CD4-positive, CD25-positive, alpha-beta regulatory T cell (primary cell): ENCODE measurements at regions not wholly inside any gene's neighbourhood (a gene's known extent, or its start where the extent isn't known, plus 50 kb on each side); places are given as distances from the start of the nearest gene placed in this dataset.

Experiments used
- ATAC-seq, 2 donors: fragments of 150-1000 bp; cut with Tn5 transposase; one replicate each; pipeline ENCODE4 v1.10.0; 2021; ENCODE audit warnings: low read depth in 2 of 2, moderate number of reproducible peaks in 2 of 2, moderate library complexity in 1 of 2
- DNase-seq, 3 donors: peaks; one replicate each; pipeline versions ENCODE4 v3.0.0 to v3.0.0-alpha.2; 2012 to 2022; ENCODE audit warnings: mixed read lengths in 1 of 3
- H3K27ac ChIP-seq: one replicate; pipeline ENCODE4 v1.7.0; 2013; ENCODE audit warnings: mild to moderate bottlenecking, low read length; ENCODE audit not compliant: insufficient read depth, poor library complexity, severe bottlenecking
- H3K27me3 ChIP-seq: one replicate; pipeline ENCODE4 v1.7.0; 2013; ENCODE audit warnings: low read length; ENCODE audit not compliant: control insufficient read depth, insufficient read depth
- H3K36me3 ChIP-seq: one replicate; pipeline ENCODE4 v1.7.0; 2013; ENCODE audit warnings: mild to moderate bottlenecking, low read length, moderate library complexity; ENCODE audit not compliant: control insufficient read depth, insufficient read depth
- H3K4me1 ChIP-seq: 2 replicates; pipeline ENCODE4 v1.7.0; 2013; ENCODE audit warnings: mild to moderate bottlenecking, low read length; ENCODE audit not compliant: insufficient read depth, control insufficient read depth, poor library complexity, severe bottlenecking
- H3K4me3 ChIP-seq: one replicate; pipeline ENCODE4 v1.7.0; 2013; ENCODE audit warnings: low read depth, mild to moderate bottlenecking, low read length, moderate library complexity
- H3K9me3 ChIP-seq, 2 experiments: 1 replicate in 1 of 2; 2 replicates in 1 of 2; pipeline ENCODE4 v1.7.0; 2013; ENCODE audit warnings: low read length in 2 of 2, mild to moderate bottlenecking in 1 of 2, moderate library complexity in 1 of 2; ENCODE audit not compliant: control insufficient read depth in 2 of 2
- H3K27ac Mint-ChIP-seq, 3 donors: one replicate each; pipeline ENCODE4 v1.8.0; 2020 to 2022; ENCODE audit warnings: mild to moderate bottlenecking in 3 of 3, mixed read lengths in 3 of 3, moderate library complexity in 2 of 3
- H3K27me3 Mint-ChIP-seq: one replicate; pipeline ENCODE4 v1.8.0; 2022; ENCODE audit warnings: mild to moderate bottlenecking, mixed read lengths
- H3K36me3 Mint-ChIP-seq: one replicate; pipeline ENCODE4 v1.8.0; 2020; ENCODE audit warnings: mixed read lengths
- H3K4me1 Mint-ChIP-seq, 4 donors: one replicate each; pipeline ENCODE4 v1.8.0; 2020 to 2022; ENCODE audit warnings: mixed read lengths in 4 of 4, mild to moderate bottlenecking in 1 of 4
- H3K4me3 Mint-ChIP-seq, 4 donors: one replicate each; pipeline ENCODE4 v1.8.0; 2020 to 2022; ENCODE audit warnings: mild to moderate bottlenecking in 4 of 4, mixed read lengths in 4 of 4, moderate library complexity in 3 of 4
- H3K9me3 Mint-ChIP-seq, 7 donors: one replicate each; pipeline ENCODE4 v1.8.0; 2020 to 2022; ENCODE audit warnings: mixed read lengths in 7 of 7, mild to moderate bottlenecking in 3 of 7, moderate library complexity in 2 of 7

GRCh38 chr10:78613132-78613531, 455.6 kb upstream of the ZMIZ1 start:
- DNase-seq (no peak), ATAC-seq (no peak)
- Histone ChIP-seq H3K9me3 (peaks cover 13 to 16% of the 10 kb centered on the region in 2 experiments), H3K27ac (no peak overlapping the region), H3K36me3 (no peaks in the 10 kb centered on the region), H3K4me1 (no peaks in the 10 kb centered on the region), H3K4me3 (no peak overlapping the region), H3K27me3 (peaks cover 5% of the 10 kb centered on the region)
- Mint-ChIP-seq H3K27ac (no peak overlapping the region), H3K27me3 (peaks cover 2% of the 10 kb centered on the region), H3K36me3 (no peaks in the 10 kb centered on the region), H3K9me3 (peaks cover 0 to 18% (median 4%) of the 10 kb centered on the region in 7 donors), H3K4me3 (no peak overlapping the region), H3K4me1 (no peaks in the 10 kb centered on the region)

GRCh38 chr10:78614267-78614666, 454.5 kb upstream of the ZMIZ1 start:
- Mint-ChIP-seq H3K27me3 (no peaks in the 10 kb centered on the region), H3K4me1 (no peaks in the 10 kb centered on the region), H3K4me3 (no peak overlapping the region), H3K27ac (no peak overlapping the region), H3K9me3 (peaks cover 0 to 12% (median 4%) of the 10 kb centered on the region in 7 donors), H3K36me3 (no peaks in the 10 kb centered on the region)
- DNase-seq (no peak), ATAC-seq (no peak)
- H3K4me3 ChIP-seq, result no peak overlapping the region
- no peaks in the 10 kb centered on the region for H3K4me1 ChIP-seq
- no peaks in the 10 kb centered on the region for H3K36me3 ChIP-seq
- H3K9me3 ChIP-seq, result peaks cover 8 to 11% of the 10 kb centered on the region in 2 experiments
- H3K27me3 ChIP-seq, result peaks cover 5% of the 10 kb centered on the region
- H3K27ac ChIP-seq, result no peak overlapping the region

- Histone ChIP-seq H3K27ac (no peak overlapping the region), H3K9me3 (peaks cover 5 to 6% of the 10 kb centered on the region in 2 experiments), H3K27me3 (peaks cover 4% of the 10 kb centered on the region), H3K4me1 (no peaks in the 10 kb centered on the region), H3K4me3 (no peak overlapping the region), H3K36me3 (no peaks in the 10 kb centered on the region)
- H3K36me3 Mint-ChIP-seq, result no peaks in the 10 kb centered on the region
- no peak overlapping the region for H3K27ac Mint-ChIP-seq
- H3K4me1 Mint-ChIP-seq, result no peaks in the 10 kb centered on the region
- DNase-seq (no peak), ATAC-seq (no peak)
- H3K4me3 Mint-ChIP-seq, result no peak overlapping the region
- peaks cover 0 to 9% (median 4%) of the 10 kb centered on the region in 7 donors for H3K9me3 Mint-ChIP-seq
- H3K27me3 Mint-ChIP-seq, result no peaks in the 10 kb centered on the region
Measured at GRCh38 chr10:78614744-78615143, 454.0 kb upstream of the ZMIZ1 start.

- Histone ChIP-seq H3K4me1 (no peaks in the 10 kb centered on the region), H3K27ac (no peak overlapping the region), H3K27me3 (no peaks in the 10 kb centered on the region), H3K4me3 (no peak overlapping the region), H3K36me3 (no peaks in the 10 kb centered on the region), H3K9me3 (no peaks in the 10 kb centered on the region)
- H3K27me3 Mint-ChIP-seq, result no peaks in the 10 kb centered on the region
- H3K4me1 Mint-ChIP-seq, result no peaks in the 10 kb centered on the region
- no peak for DNase-seq
- no peak overlapping the region for H3K27ac Mint-ChIP-seq
- ATAC-seq, result no peak
- peaks cover 0 to 6% (median 0%) of the 10 kb centered on the region in 7 donors for H3K9me3 Mint-ChIP-seq
- H3K4me3 Mint-ChIP-seq, result no peak overlapping the region
- H3K36me3 Mint-ChIP-seq, result no peaks in the 10 kb centered on the region
Measured at GRCh38 chr10:78616125-78616695, 452.6 kb upstream of the ZMIZ1 start.

GRCh38 chr10:78617115-78617514, 451.7 kb upstream of the ZMIZ1 start:
- no peak overlapping the region for H3K27ac Mint-ChIP-seq
- no peak overlapping the region for H3K4me3 ChIP-seq
- no peak for ATAC-seq
- no peaks in the 10 kb centered on the region for H3K36me3 ChIP-seq
- H3K4me1 ChIP-seq, result no peaks in the 10 kb centered on the region
- no peaks in the 10 kb centered on the region for H3K27me3 ChIP-seq
- no peak overlapping the region for H3K27ac ChIP-seq
- no peaks in the 10 kb centered on the region for H3K4me1 Mint-ChIP-seq
- H3K9me3 Mint-ChIP-seq, result peaks cover 0 to 4% (median 0%) of the 10 kb centered on the region in 7 donors
- no peak overlapping the region for H3K4me3 Mint-ChIP-seq
- H3K27me3 Mint-ChIP-seq, result no peaks in the 10 kb centered on the region
- DNase-seq, result no peak
- H3K36me3 Mint-ChIP-seq, result no peaks in the 10 kb centered on the region
- H3K9me3 ChIP-seq, result no peaks in the 10 kb centered on the region

GRCh38 chr10:78617631-78618030, 451.1 kb upstream of the ZMIZ1 start:
- Mint-ChIP-seq H3K36me3 (no peaks in the 10 kb centered on the region), H3K9me3 (peaks cover 0 to 3% (median 0%) of the 10 kb centered on the region in 7 donors), H3K4me3 (no peak overlapping the region), H3K27ac (no peak overlapping the region), H3K27me3 (no peaks in the 10 kb centered on the region), H3K4me1 (no peaks in the 10 kb centered on the region)
- DNase-seq (no peak), ATAC-seq (no peak)
- Histone ChIP-seq H3K36me3 (no peaks in the 10 kb centered on the region), H3K27ac (no peak overlapping the region), H3K4me1 (no peaks in the 10 kb centered on the region), H3K9me3 (no peaks in the 10 kb centered on the region), H3K4me3 (no peak overlapping the region), H3K27me3 (no peaks in the 10 kb centered on the region)

- H3K4me1 ChIP-seq, result no peaks in the 10 kb centered on the region
- H3K27ac ChIP-seq, result no peak overlapping the region
- peaks cover 0 to 3% (median 0%) of the 10 kb centered on the region in 7 donors for H3K9me3 Mint-ChIP-seq
- no peak overlapping the region for H3K27ac Mint-ChIP-seq
- no peak overlapping the region for H3K4me3 Mint-ChIP-seq
- H3K36me3 Mint-ChIP-seq, result no peaks in the 10 kb centered on the region
- no peaks in the 10 kb centered on the region for H3K27me3 ChIP-seq
- H3K27me3 Mint-ChIP-seq, result peaks cover 4% of the 10 kb centered on the region
- H3K36me3 ChIP-seq, result no peaks in the 10 kb centered on the region
- ATAC-seq (no peak), DNase-seq (no peak)
- H3K9me3 ChIP-seq, result no peaks in the 10 kb centered on the region
- H3K4me1 Mint-ChIP-seq, result no peaks in the 10 kb centered on the region
- no peak overlapping the region for H3K4me3 ChIP-seq
Measured at GRCh38 chr10:78618050-78618449, 450.7 kb upstream of the ZMIZ1 start.

- Histone ChIP-seq H3K36me3 (no peaks in the 10 kb centered on the region), H3K4me1 (no peaks in the 10 kb centered on the region), H3K27me3 (no peaks in the 10 kb centered on the region), H3K27ac (no peak overlapping the region), H3K4me3 (no peak overlapping the region), H3K9me3 (no peaks in the 10 kb centered on the region)
- Mint-ChIP-seq H3K27me3 (peaks cover 6% of the 10 kb centered on the region), H3K9me3 (peaks cover 0 to 3% (median 0%) of the 10 kb centered on the region in 7 donors), H3K36me3 (no peaks in the 10 kb centered on the region), H3K4me3 (no peak overlapping the region), H3K4me1 (no peaks in the 10 kb centered on the region), H3K27ac (no peak overlapping the region)
- ATAC-seq (no peak), DNase-seq (no peak)
Measured at GRCh38 chr10:78619115-78619851, 449.5 kb upstream of the ZMIZ1 start.
